Immature natural killer cell (primary cell): ENCODE measurements at regions not wholly inside any gene's neighbourhood (a gene's known extent, or its start where the extent isn't known, plus 50 kb on each side); places are given as distances from the start of the nearest gene placed in this dataset.
"Not testable (repeated sequence)": the region's sequence is repeated elsewhere in the genome, so short reads cannot be mapped to it uniquely, and the experiment has no call there.

Experiments
- DNase-seq, 3 donors: peaks; one replicate each; pipeline ENCODE4 v3.0.0; 2022; ENCODE audit warnings: mixed read lengths in 1 of 3
- H3K27ac Mint-ChIP-seq, 6 donors: one replicate each; pipeline ENCODE4 v1.8.0; 2020; ENCODE audit warnings: mixed read lengths in 6 of 6, mild to moderate bottlenecking in 5 of 6, inconsistent platforms in 4 of 6, moderate library complexity in 3 of 6
- H3K27me3 Mint-ChIP-seq, 3 donors: one replicate each; pipeline ENCODE4 v1.8.0; 2020 to 2021; ENCODE audit warnings: low read depth in 3 of 3, mild to moderate bottlenecking in 3 of 3, mixed read lengths in 3 of 3, moderate library complexity in 3 of 3, inconsistent platforms in 1 of 3
- H3K36me3 Mint-ChIP-seq, 3 donors: one replicate each; pipeline ENCODE4 v1.8.0; 2020; ENCODE audit warnings: mixed read lengths in 3 of 3, inconsistent platforms in 2 of 3, mild to moderate bottlenecking in 2 of 3
- H3K4me1 Mint-ChIP-seq, 2 donors: one replicate each; pipeline ENCODE4 v1.8.0; 2020; ENCODE audit warnings: inconsistent platforms in 2 of 2, mild to moderate bottlenecking in 2 of 2, mixed read lengths in 2 of 2, moderate library complexity in 1 of 2
- H3K4me3 Mint-ChIP-seq, 5 donors: one replicate each; pipeline ENCODE4 v1.8.0; 2020; ENCODE audit warnings: mild to moderate bottlenecking in 5 of 5, mixed read lengths in 5 of 5, inconsistent platforms in 3 of 5, moderate library complexity in 3 of 5
- H3K9me3 Mint-ChIP-seq, 6 donors: one replicate each; pipeline ENCODE4 v1.8.0; 2020; ENCODE audit warnings: mild to moderate bottlenecking in 6 of 6, mixed read lengths in 6 of 6, inconsistent platforms in 4 of 6, moderate library complexity in 3 of 6

DNA sequence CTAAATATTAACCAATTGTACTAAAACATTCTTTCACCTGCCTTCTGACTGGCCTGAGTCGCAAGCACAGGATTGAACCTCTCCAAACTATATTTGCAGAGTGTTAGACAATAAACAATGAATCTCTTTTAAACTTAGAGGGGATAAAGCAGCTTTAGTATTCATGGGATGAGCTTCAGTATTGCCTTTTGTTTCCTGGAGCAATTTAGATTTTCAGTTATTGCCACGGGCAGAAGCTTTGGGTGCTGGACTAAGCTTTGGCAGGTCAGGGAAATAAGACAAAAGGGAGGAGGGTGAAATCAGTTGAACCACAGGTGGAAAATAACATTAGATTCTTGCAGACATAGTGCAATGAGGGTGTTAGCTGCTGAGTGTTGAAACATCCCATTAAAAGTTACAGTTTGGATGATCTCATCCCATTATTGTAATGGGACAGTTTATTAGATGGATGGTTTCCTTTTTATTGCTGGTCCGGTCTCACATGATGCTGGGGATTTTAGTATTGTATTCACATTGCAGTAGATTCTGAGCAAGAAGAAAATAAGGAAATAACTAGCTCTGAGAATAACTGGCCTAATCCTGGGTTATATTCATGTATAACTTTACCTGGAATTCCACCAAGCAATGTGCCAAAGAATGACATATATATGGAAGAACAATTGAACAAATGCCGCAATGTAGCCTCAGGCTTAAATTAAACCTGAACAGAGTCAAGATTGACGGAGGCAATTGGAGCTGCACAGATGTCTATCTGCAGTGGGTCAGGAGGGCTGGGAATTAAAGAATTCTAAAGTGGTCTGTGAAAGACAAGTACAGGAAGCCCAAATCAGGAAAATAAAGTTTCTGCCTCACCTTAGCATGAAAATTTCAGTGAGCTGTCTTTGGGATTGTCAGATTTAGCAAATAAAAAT is 1092.8 kb upstream of the SEL1L start:
- no peak for DNase-seq
- H3K36me3 Mint-ChIP-seq, result no peaks in the 10 kb centered on the region
- H3K4me3 Mint-ChIP-seq, result no peak overlapping the region
- H3K27me3 Mint-ChIP-seq, result no peaks in the 10 kb centered on the region
- H3K27ac Mint-ChIP-seq, result no peak overlapping the region
- peaks cover 3 to 58% (median 19%) of the 10 kb centered on the region in 6 donors for H3K9me3 Mint-ChIP-seq
- H3K4me1 Mint-ChIP-seq, result no peaks in the 10 kb centered on the region

DNA sequence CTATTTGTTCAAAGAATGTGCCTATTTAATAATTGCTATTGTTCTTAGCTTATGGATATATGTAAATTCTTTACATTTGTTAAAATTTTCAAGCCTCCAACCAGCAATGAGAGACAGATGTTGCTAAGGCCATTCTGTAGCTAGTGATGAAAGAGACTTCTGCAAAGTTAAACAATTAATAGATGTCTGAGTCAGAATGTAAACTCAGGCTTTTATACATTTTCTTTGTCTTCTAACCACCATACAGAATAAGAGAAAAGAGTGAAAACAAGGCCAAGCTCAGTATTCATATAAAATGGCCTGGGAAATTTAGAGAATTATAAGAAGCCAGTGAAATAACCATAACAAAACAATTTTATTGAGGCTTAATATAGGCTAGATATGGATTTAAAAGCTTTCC is 1102.3 kb upstream of the SEL1L start:
- peaks cover 0 to 3% (median 0%) of the 10 kb centered on the region in 3 donors for H3K27me3 Mint-ChIP-seq
- DNase-seq, result no peak
- no peaks in the 10 kb centered on the region for H3K36me3 Mint-ChIP-seq
- no peak overlapping the region for H3K4me3 Mint-ChIP-seq
- H3K27ac Mint-ChIP-seq, result no peak overlapping the region
- peaks cover 10 to 44% (median 24%) of the 10 kb centered on the region in 6 donors for H3K9me3 Mint-ChIP-seq
- H3K4me1 Mint-ChIP-seq, result no peaks in the 10 kb centered on the region

DNA sequence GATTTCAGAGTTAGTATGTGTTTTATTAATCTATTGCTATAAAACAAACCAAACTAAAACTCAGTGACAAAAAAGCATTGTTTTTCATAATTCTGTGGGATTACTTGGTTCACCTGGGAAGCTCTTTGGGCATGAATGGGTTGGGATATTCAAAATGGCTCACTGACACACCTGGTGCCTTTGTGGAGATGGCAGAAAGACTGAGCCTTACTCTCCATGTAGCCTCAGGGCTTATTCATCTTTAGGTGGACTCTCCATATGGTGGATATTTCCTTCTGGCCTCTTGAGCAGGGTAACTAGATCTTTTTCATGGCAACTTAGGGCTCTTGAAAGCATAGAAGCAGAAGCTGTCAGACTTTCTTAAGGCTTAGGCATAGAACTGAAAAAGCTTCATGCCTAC is 1102.8 kb upstream of the SEL1L start:
- H3K4me3 Mint-ChIP-seq, result no peak overlapping the region
- peaks cover 10 to 40% (median 20%) of the 10 kb centered on the region in 6 donors for H3K9me3 Mint-ChIP-seq
- H3K36me3 Mint-ChIP-seq, result no peaks in the 10 kb centered on the region
- no peak overlapping the region for H3K27ac Mint-ChIP-seq
- H3K4me1 Mint-ChIP-seq, result no peaks in the 10 kb centered on the region
- no peak for DNase-seq
- peaks cover 0 to 3% (median 0%) of the 10 kb centered on the region in 3 donors for H3K27me3 Mint-ChIP-seq

DNA sequence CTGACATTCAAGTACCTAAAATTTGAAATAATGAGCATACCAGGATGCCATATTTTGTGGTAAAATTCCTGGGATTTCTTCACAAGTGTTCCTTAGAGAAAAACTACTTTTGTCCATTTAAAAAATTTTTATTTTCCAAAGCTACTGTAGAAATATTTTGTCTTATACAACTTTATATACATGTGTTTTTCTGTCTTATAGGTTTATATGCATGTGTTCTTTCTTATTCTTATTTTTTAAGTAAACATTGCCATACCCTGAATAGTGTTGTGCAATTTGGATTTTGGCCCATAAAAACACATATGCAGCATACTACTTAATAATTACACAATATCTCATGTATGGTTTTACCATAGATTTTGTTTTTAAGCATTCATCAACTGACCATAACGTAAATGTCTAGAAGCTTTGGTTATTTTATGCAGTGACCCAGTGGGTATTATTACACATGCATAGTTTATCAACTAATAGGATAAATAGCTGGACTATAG is 1107.4 kb upstream of the SEL1L start:
- H3K27ac Mint-ChIP-seq, result no peak overlapping the region
- no peak for DNase-seq
- no peaks in the 10 kb centered on the region for H3K4me1 Mint-ChIP-seq
- peaks cover 0 to 3% (median 2%) of the 10 kb centered on the region in 3 donors for H3K27me3 Mint-ChIP-seq
- H3K36me3 Mint-ChIP-seq, result peaks cover 0 to 3% (median 0%) of the 10 kb centered on the region in 3 donors
- H3K9me3 Mint-ChIP-seq, result peaks cover 5 to 28% (median 15%) of the 10 kb centered on the region in 6 donors
- H3K4me3 Mint-ChIP-seq, result no peak overlapping the region

DNA sequence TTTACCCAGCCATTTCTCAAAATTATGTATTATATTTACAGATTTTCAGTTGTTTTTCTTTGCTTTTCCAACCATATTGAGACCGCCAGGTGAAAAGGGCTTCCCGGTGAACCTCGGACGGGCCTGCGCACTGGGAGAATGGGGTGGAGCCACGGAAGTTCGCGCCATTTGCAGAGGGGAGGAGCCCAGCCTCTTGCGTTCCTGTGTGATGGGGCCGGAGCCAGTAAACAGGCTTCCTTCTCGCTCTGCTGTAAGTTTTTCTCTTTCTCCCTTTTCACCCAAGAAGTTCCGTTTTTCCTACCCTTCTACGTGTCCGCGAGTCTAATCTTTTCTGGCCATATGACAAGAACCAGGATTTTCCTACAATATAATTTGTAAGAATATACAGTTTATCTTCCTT is 1108.8 kb upstream of the SEL1L start:
- Mint-ChIP-seq H3K9me3 (peaks cover 0 to 31% (median 14%) of the 10 kb centered on the region in 6 donors), H3K4me3 (peak overlapping the region in 4 of 5 donors; percentile 14 to 71 (median 46)), H3K36me3 (peaks cover 0 to 3% (median 0%) of the 10 kb centered on the region in 3 donors), H3K4me1 (no peaks in the 10 kb centered on the region), H3K27ac (no peak overlapping the region), H3K27me3 (peaks cover 0 to 3% (median 2%) of the 10 kb centered on the region in 3 donors)
- no peak for DNase-seq

- Mint-ChIP-seq H3K27ac (no peak overlapping the region), H3K27me3 (peaks cover 0 to 2% (median 0%) of the 10 kb centered on the region in 3 donors)
Observed at GRCh38 chr14:82647088-82647810, 1113.6 kb upstream of the SEL1L start.

GRCh38 chr14:82655770-82656169 is 1122.1 kb upstream of the SEL1L start:
- no peak overlapping the region for H3K27ac Mint-ChIP-seq

More at GRCh38 chr14:82647088-82647810, 1113.6 kb upstream of the SEL1L start:
- DNase-seq, result no peak
- no peaks in the 10 kb centered on the region for H3K4me1 Mint-ChIP-seq
- H3K9me3 Mint-ChIP-seq, result peaks cover 3 to 42% (median 14%) of the 10 kb centered on the region in 6 donors
- H3K36me3 Mint-ChIP-seq, result peaks cover 0 to 3% (median 0%) of the 10 kb centered on the region in 3 donors
- no peak overlapping the region for H3K4me3 Mint-ChIP-seq

DNA sequence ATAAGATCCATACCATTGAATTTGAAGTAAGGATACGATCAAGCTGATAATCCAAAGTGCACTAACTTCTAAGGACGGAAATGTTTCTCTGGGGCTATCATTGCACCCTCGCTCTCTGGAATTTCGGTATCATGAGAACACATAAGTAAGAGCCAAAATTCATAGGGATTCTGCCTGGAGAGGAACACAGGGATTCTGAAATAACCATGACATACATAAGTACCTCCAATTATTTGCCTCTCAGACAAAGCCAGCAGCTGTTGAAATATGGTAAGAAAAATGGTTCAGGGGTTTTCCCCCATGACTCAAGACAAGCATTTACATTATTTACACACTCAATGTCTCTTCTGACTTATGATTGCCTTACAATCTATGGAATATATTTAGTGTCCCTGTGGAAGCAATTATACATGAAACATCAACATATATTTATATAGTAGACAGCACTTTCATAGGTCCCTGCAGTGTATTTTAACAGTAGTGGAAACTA is 1123.6 kb upstream of the SEL1L start:
- Mint-ChIP-seq H3K27ac (no peak overlapping the region), H3K9me3 (peaks cover 1 to 34% (median 10%) of the 10 kb centered on the region in 6 donors), H3K4me1 (no peaks in the 10 kb centered on the region), H3K4me3 (no peak overlapping the region), H3K36me3 (no peaks in the 10 kb centered on the region), H3K27me3 (no peaks in the 10 kb centered on the region)
- no peak for DNase-seq

More at GRCh38 chr14:82655770-82656169, 1122.1 kb upstream of the SEL1L start:
- H3K27me3 Mint-ChIP-seq, result no peaks in the 10 kb centered on the region
- H3K9me3 Mint-ChIP-seq, result peaks cover 1 to 27% (median 7%) of the 10 kb centered on the region in 6 donors
- no peaks in the 10 kb centered on the region for H3K4me1 Mint-ChIP-seq
- no peak overlapping the region for H3K4me3 Mint-ChIP-seq
- no peaks in the 10 kb centered on the region for H3K36me3 Mint-ChIP-seq
- DNase-seq, result no peak

GRCh38 chr14:82661258-82661657 is 1127.6 kb upstream of the SEL1L start:
- no peaks in the 10 kb centered on the region for H3K4me1 Mint-ChIP-seq
- no peaks in the 10 kb centered on the region for H3K27me3 Mint-ChIP-seq
- H3K9me3 Mint-ChIP-seq, result peaks cover 6 to 43% (median 12%) of the 10 kb centered on the region in 6 donors
- H3K36me3 Mint-ChIP-seq, result no peaks in the 10 kb centered on the region
- H3K4me3 Mint-ChIP-seq, result no peak overlapping the region
- no peak for DNase-seq
- H3K27ac Mint-ChIP-seq, result no peak overlapping the region

DNA sequence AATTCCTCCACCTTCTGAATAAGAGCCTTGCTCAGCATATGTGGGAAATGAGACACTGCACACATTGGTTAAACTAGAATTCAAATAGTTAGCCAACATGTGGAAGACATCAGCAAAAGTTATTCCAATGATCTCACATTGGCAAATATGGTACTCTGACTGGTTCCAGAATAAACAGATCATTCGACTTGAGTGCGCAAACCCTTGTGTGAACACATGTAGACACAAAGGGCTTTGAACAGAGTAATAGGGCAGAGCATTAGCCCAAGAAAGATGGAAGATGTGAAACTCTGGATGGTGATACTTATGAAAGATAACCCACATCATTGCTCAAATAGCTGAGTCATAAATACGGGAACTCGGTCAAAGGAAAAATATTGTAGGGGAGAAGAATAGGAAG is 1133.4 kb upstream of the SEL1L start:
- Mint-ChIP-seq H3K4me1 (no peaks in the 10 kb centered on the region), H3K9me3 (peaks cover 5 to 39% (median 14%) of the 10 kb centered on the region in 6 donors), H3K36me3 (no peaks in the 10 kb centered on the region), H3K27ac (no peak overlapping the region), H3K27me3 (no peaks in the 10 kb centered on the region), H3K4me3 (no peak overlapping the region)
- DNase-seq, result no peak

DNA sequence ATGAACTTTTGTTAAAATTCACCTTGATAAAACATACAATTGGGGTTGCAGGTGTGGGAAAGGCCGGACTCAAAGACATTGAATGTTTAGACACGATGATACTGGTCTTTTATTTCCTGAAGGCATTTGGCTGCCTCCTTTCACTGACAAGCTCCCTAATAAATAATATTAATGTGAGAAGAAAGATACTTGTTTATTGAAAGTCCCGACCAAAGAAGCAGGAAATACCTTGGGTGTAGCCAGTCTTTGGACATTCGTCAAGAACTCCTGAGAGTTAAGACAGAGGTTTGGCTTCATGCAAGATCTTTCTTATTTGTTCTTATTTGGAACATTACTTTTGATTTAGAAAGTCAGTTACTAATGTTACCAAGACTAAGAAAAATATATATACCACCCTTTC is 1133.8 kb upstream of the SEL1L start:
- H3K27me3 Mint-ChIP-seq, result no peaks in the 10 kb centered on the region

DNA sequence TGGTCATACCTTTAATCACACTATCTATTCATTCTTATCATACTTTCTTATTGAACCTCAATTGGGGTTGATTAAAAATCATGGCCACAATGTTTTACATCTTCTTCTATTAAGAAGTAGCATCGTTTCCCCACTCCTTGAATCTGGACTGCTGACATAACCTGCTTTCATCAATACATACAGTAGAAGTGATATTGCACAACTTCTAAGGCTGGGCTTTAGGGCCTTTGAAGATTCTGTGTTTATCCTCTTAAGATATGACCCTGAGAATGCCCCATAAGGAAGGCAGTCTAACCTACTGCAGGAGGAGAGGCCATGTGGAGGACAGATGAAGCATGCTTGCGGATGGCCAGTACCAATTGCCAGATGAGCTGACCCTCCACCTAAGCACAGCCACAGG is 1142.8 kb upstream of the SEL1L start:
- Mint-ChIP-seq H3K36me3 (no peaks in the 10 kb centered on the region), H3K27ac (no peak overlapping the region), H3K4me3 (no peak overlapping the region), H3K9me3 (peaks cover 3 to 22% (median 10%) of the 10 kb centered on the region in 6 donors), H3K4me1 (no peaks in the 10 kb centered on the region), H3K27me3 (no peaks in the 10 kb centered on the region)
- no peak for DNase-seq

More for the DNA sequence above, 1133.8 kb upstream of the SEL1L start:
- no peak overlapping the region for H3K4me3 Mint-ChIP-seq
- no peaks in the 10 kb centered on the region for H3K4me1 Mint-ChIP-seq
- DNase-seq, result no peak
- no peaks in the 10 kb centered on the region for H3K36me3 Mint-ChIP-seq
- H3K9me3 Mint-ChIP-seq, result peaks cover 5 to 40% (median 14%) of the 10 kb centered on the region in 6 donors
- no peak overlapping the region for H3K27ac Mint-ChIP-seq

DNA sequence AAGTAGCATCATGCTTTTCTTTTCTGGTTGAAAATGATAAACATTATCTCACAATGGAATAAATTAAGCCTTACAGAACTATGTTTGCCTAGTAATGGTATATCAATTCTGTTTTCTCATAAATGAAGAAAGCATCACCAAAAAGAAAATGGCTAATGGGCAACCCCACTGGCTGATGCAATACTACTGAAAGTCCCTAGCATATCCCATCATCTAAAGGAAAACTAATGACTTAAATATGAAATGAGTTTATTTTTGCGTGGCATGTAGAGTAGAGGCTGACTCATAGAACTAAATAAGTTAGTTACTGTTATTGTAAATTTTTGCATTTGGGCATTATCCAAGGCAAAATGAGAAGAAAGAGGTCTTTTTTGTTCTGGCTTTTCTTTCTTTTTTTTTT is 1156.3 kb upstream of the SEL1L start:
- H3K27ac Mint-ChIP-seq, result no peak overlapping the region
- no peak overlapping the region for H3K4me3 Mint-ChIP-seq
- peaks cover 12 to 36% (median 18%) of the 10 kb centered on the region in 6 donors for H3K9me3 Mint-ChIP-seq
- no peaks in the 10 kb centered on the region for H3K36me3 Mint-ChIP-seq
- no peaks in the 10 kb centered on the region for H3K4me1 Mint-ChIP-seq
- peaks cover 0 to 2% (median 2%) of the 10 kb centered on the region in 3 donors for H3K27me3 Mint-ChIP-seq
- no peak for DNase-seq

DNA sequence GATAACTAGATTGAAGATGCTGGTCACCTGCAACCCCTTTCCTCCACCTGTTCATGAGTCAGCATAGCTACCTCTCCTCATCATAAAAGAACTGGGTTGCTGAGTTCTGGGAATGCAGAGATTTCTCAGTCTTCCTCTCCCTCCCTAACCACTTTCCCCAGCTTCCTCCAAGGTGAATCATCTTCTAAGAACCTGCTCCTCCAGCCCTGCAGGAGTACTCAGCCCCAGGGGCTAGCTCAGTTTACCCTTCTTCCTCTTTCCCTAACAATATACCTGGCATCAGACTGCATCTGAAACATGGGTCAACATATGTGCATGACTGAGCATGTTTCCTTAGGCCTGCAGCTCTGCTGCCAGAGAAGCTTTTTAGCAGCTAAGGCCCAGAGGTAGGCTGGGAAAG is 1157.5 kb upstream of the SEL1L start:
- not testable (repeated sequence) for H3K4me1 Mint-ChIP-seq, H3K36me3 Mint-ChIP-seq, DNase-seq, H3K27ac Mint-ChIP-seq, H3K27me3 Mint-ChIP-seq, H3K4me3 Mint-ChIP-seq
- peaks cover 9 to 32% (median 19%) of the 10 kb centered on the region in 6 donors for H3K9me3 Mint-ChIP-seq
